Stimulated activated CD4-positive, alpha-beta T cell treated with anti-CD3 and anti-CD28 coated beads, Interleukin-12 subunit alpha, Interleukin-12 subunit beta, amount 100 ng/mL, for 48 hours (primary cell): ENCODE measurements at regions not wholly inside any gene's neighbourhood (a gene's known extent, or its start where the extent isn't known, plus 50 kb on each side); places are given as distances from the start of the nearest gene placed in this dataset.

ENCODE experiments used
- DNase-seq, 3 donors: peaks; one replicate each; pipeline ENCODE4 v3.0.0-alpha.2; 2020; ENCODE audit warnings: low read depth in 2 of 3, low spot score in 1 of 3

DNA sequence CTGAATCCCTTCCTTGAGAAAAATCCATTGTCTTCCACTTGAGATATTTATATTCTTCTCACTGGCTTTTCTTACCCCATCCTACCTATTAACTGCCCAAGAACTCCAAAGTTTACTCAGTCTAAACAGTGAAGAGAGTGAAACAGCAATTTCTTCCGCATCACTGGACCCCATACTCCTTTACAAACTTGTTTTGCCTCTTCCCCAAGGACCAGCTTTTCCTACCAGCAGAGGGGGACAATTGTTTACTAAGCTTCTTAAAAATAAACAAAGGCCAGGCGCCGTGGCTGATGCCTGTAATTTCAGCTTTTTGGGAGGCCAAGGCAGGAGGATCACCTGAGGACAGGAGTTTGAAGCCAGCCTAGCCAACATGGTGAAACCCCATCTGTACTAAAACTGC lies 52.0 kb downstream of the LRATD1 start:
- no peak for DNase-seq

DNA sequence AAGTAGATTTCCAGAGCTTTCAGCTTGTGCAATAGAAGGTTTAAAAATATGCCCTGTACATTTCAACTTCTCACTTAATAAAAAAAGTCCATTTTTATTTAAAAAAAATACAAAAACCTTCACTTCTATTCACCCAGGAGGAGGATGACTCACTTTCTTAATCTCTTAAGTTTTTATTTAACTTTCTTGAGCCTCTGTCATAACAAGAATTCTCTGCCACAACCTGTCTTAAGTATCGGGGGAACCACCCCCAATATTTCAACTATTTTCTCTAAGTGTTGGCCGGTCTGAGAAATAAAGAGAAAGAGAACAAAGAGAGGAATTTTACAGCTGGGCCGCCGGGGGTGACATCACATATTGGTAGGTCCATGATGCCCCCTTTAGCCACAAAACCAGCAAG lies 58.4 kb downstream of the LRATD1 start:
- no peak for DNase-seq

DNA sequence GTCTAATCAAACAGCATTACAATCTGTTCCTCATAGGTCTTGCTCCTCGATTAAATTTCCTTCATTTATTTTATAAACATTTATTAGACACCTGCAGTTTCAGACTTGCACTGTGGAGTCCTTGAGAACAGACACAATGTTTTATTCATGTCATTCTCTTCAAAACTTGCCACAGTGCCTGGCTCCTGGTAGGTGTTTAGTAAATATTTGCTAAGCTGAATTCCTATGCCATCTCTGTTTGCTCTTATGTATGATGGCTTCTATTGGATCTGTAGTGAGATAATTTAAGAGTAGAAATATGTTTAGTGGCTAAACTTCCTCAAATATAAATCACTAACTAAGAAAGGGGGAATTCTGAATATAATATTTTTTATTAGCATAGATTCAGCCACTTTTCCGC lies 61.4 kb downstream of the LRATD1 start:
- no peak for DNase-seq

DNA sequence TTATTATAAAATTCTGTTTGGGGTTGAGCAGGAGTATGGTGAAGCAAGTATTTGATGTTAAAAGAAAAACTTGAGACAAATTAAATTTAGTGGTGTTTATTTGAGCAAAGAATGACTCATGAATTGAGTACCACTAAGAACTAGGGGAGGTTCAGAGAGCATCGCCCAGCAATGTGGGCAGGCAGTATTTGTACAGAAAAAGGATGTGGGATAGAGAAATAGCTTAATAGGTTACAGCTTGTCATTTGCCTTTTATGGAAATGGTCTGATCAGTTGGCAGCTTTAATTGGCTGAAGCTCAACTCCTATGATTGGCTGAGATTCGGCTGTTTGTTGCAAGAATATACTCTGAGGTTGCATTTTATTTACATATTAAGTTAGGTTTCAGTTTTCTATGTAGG lies 68.2 kb downstream of the LRATD1 start:
- DNase-seq = no peak

DNA sequence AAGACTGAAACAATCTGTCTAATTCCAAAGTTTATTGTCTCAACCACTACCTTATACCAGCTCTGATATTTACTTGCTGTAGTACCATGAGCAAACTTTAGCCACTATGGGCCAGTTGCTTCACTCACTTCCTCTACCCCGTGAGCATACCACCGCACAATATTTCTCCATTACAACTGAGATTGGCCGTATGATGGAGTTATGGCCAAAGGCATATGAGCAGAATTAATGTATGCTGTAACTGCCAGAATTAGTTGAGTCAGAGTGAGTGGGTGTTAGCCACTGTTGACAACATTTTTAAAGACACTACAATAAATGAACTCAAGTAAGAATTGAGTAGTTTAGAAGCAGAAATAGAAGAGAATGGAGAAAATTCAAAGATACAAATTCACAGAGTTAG lies 69.7 kb downstream of the LRATD1 start:
- DNase-seq = no peak

DNA sequence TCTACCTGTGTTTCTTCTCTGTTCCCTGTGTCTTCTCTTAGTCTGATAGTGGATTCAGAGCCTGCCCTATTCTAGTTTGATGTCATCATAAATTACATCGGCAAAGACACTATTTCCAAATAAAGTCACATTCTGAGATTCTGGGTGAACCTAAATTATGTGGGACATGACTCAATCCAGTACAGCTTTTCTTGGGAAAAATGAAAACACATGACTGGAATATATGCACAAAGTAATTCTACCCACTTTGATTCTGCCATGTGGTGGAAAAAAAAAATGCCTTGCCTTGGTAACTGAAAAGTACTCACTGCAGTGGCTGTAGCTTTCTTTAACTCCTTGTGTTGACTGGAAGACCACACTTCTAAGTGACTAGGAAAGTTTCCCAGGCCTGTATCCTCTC lies 73.7 kb downstream of the LRATD1 start:
- DNase-seq = no peak

DNA sequence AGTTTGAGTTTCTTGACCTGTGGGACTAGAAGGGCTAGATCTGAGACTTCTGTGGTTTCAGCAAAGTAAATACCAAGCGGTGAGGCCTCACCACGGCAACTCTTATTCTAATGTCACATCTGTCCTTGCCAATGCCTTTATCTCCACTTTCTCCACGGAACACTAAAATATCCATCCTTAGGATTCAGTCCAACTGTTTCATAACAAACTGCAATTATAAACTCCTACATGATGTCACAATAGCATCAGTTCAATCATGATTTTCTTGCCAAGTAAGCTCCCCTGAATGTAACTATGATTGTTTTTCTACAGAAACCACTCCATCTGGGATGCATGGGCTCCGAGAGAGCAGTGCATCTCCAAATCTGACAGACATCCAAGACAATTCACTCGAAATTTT lies 79.6 kb downstream of the LRATD1 start:
- no peak for DNase-seq

DNA sequence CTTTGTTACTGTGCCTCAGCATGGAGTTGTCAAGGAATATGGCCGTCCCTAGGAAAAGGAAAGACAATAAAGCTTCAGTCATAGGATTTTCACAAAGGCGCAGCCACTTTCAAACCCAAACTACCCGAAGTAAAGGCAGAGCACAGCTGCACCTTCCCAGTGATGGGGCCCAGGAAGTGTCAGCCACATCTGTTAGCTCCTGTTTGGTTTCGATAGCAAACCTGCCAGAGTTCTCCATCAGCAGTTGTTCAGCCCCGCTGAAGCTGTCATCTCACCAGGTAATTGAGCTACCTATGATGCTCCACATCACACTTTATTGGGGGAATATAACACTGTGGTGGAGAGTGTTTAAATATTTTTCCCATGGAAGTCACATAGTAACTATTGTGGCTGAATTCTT lies 80.7 kb downstream of the LRATD1 start:
- DNase-seq = no peak

DNA sequence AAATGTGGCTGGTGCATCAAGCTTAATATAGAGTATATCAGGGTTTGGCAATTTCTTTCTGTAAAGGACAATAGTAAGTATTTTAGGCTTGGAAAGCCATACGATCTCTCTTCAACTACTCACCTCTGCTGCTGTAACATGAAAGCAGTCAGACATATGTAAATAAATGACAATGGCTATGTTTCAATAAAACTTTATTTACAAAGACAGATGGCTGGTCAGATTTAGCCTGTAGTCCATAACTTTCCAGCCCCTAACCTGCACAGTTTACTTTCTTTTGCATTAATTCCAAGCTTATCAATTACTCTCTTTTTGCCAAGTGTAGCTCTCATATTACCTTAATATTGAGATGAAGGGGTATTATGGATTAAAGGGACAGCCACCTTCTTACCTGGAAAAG lies 83.1 kb downstream of the LRATD1 start:
- no peak for DNase-seq

DNA sequence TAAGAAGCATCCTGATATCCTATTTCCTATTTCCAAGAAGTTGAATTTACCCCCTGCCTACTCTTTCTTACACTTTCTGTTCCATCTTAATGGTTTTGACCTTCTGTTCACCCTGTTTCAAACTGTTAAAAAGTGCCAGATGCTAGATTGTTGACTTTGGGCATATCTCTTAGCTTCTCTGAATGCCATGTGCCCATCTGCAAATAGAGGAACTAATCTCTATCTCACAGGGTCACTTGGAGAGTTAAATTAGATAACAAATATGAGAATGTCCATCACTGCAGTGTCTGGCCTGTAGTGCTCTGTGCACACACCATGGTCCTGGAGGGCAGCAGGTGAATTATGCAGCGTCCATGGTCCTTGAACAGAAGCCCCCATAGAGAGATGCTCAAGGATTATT lies 83.8 kb downstream of the LRATD1 start:
- no peak for DNase-seq

DNA sequence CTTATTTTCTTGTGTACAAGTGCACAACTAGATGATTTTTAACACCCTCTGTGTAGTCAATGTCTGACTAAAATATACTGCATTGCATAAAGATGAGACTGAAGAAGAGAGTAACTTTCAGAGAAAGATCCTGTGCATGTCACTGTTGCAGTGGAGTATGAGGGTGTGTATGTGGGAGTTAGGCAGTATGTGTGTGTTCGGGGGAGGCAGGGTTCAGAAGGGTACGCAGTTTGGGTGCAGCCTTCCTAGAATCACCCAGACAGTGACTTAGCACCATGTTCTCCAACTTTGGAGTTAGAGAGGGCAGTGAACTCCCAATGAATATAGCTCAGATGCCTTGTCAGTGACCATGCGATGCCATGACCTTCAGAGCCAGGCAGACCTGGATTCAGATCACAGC lies 84.6 kb downstream of the LRATD1 start:
- DNase-seq = no peak

DNA sequence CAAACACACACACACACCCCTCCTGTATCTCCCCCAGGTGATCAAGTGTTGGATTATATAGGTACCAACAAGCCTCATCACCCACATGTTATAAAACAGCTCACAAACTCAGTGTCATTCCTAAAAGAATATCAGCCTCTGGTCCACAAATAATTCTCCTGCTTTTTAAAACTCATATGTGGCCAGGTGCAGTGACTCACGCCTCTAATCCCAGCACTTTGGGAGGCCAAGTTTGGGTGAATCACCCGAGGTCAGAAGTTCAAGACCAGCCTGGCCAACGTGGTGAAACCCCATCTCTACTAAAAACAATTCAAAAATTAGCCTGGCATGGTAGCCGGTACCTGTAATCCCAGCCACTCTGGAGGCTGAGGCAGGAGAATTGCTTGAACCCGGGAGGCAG lies 87.8 kb downstream of the LRATD1 start:
- no peak for DNase-seq

DNA sequence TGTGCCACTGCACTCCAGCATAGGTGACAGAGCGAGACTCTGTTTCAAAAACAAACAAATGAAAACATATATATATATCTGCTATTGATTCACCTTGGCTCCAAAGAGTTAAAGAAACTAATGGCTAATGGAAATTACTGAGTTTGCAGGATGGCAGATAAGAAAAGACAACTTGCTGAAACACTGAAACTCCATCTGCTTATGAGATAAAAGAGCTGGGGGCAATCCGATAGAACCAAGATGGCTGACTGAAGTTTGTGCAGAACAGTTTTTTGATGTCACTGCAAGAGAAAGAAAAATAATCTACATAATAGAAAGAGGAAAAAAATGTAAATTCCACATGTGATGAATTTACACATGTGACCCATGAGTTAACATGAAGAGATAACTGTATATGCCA lies 88.2 kb downstream of the LRATD1 start:
- no peak for DNase-seq

DNA sequence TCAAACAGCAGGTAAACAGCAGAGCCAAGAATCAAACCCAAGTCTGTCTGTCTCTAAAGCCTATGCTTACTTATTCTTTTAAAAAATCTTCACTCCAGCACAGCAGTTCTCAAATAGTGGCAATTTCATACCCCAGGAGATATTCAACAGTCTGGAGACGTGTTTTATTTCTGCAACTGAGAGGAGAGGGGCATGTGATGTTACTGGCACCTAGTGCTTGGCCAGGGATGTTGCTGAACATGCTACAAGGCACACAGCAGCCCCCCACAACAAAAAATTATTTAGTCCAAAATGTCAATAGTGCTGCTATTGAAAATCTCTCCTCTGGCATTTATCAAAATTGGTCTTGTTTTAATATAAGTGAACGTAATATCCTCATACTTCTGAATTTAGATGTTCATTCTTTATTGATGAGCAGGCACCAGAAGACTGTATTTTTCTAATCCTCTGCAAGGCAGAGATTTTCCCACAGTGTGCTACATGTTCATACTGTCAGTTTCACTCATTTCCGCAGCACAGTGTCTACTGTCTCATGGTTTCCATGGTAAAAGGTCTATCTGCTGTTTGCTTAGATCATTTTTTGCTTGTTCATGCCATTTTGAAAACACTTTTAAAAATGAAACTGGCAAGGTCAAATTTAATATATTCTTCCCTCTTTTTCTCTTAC lies 90.5 kb downstream of the LRATD1 start:
- DNase-seq = no peak

DNA sequence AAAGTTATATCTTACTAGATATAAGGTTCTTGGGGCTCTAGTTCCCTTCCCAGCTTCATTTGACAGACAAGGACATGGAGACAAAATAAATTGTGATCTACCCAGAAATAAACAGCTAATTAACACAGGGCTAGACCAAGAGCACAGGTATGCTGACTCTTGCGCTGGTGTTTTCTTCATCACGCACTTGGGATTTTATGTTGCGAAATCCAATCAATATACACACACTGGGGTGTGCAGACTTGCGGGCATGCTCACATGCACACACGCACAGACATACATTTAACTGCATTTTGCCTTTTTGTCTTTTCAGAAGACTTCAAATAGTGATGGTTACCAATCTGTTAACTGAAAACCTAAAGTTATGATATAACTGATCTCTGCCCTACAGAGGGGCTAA lies 91.2 kb downstream of the LRATD1 start:
- DNase-seq = no peak

DNA sequence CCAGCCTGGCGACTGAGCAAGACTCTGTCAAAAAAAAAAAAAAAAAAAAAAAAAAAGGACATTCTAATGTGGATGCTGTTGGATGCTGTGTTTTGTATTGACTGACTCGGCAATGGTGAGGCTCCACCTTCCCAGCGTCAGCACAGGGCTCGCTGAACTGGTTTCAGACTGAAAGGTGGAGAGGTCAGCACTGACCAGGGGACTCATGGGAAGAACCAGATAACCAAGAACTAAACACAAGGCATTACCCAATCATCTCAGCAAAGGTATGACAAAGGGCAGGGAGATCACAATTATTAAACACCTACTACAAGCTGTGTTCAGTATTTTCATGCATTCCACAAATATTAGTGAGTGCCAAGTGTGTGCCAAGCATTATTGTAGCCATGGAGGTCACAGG lies 103.2 kb downstream of the LRATD1 start:
- no peak for DNase-seq

DNA sequence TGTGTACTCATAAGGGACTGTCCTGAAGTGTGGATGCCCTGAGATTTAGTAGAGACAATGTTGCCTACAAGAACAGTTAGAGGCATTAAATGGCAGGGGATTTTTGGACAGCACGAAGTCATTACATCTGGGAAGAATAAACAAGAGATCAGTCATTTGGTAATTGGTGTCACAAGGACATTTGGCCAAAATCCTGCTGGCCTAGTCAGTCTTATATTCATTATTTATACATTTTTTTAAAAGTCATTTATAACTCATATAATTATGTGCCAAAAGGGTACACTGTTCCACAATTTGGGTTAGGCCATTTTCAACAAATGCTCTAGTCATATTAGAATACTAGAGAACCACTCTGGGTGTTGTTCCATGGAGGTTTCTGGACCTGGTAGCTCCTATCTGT lies 104.7 kb downstream of the LRATD1 start:
- no peak for DNase-seq

DNA sequence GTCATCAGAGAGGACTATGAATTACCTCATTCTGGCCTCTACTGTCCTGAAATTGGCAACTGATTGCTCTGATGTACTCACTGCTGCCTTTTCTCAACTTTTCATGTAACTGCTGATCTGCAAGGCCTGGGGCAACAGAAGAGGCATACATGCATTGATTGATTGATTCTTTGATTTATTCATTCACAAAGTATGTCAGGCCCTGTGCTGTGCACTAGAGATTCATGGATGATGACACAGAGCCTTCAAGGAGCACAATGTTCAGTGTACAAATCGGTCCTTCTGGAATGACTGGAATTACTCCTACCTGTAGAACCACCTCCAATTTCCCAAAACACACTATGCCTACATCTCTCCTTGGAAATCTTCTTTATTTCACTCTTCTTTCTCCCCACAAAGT lies 111.3 kb downstream of the LRATD1 start:
- no peak for DNase-seq

DNA sequence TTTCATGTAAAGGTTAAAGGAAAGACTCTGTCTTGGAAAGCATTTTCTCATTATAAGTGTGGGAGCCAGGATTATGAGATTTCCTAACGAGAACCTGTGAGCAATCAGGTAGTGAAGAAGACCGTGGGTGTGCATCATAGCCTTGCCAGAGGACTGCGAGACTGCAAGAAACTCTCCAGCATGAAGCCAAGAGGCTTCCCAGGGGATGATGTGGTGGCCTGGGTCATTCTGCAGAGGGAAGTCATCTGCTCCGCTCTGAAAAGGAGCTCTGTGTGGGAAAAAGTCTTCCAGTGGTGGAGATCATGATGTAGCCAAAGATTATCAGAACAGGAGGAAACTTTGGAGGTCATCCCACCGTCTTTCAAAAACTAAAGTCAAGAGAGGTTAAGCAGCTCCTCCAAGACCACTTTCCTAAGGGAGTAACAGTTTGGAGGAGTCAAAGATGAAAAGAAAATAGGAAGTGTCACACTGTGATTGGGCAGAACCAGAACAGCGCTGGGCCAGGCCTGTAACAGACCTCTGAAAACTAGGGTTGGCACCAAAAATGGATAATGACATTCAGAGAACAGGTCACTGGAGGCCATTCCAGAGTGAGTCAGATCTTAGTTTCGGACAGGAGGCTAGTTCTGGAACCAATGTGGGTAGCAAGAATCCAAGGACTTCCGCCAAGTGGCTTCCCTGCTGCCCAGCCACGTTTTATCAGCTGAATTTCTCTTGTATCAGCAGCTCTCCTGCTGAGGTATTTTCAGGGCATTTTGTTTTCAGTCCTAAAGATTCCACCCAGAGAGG lies 113.0 kb downstream of the LRATD1 start:
- no peak for DNase-seq

DNA sequence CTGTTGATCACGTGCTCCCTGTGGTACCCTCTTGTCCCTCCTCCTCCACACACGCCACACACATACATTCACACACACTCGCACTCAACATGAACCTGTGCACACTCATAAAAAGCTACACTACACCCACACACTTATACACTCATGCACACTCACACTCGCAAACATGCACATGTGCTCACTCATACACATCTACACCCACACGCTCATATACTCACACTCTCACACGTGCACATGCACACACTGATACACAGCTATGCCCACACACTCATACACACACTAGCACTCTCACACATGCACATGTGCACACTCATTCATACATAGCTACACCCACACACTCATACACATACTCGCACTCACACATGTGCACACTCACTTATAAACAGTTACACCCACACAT lies 113.6 kb downstream of the LRATD1 start:
- DNase-seq = no peak

DNA sequence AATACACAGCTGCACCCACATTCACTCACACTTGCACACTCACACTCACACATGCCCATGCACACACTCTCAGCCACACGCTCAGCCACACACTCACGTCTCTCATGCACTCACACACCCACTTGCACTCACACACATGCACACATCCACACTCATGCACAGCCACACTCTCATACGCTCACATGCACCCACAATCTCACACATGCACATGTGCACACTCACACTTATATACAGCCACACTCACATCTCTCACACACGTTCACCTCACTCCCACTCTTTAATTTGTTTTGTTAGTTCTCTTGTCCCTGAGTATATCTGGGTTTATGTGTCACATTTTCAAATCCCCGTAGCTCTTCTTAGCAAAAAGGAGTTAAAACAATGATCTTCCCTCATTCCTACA lies 114.9 kb downstream of the LRATD1 start:
- no peak for DNase-seq

DNA sequence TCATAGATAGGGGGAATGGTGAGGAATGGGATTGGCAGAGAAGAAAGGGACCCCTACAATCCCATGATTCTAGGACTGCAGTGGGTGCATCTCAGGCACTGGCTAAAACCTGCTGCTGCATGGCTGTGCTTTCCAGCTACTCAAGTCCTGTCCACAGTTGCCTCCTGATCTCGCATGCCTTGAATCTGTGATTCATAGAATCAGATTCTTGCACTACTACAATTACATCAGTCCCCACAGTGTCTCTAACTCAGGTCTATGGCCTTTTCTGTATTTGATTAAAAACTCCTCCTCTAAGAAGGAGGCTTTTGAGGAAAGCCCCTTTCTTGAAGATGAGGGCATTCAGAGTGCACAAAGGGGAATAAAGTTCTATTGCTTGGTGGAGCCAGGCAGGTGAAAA lies 117.4 kb downstream of the LRATD1 start:
- no peak for DNase-seq

DNA sequence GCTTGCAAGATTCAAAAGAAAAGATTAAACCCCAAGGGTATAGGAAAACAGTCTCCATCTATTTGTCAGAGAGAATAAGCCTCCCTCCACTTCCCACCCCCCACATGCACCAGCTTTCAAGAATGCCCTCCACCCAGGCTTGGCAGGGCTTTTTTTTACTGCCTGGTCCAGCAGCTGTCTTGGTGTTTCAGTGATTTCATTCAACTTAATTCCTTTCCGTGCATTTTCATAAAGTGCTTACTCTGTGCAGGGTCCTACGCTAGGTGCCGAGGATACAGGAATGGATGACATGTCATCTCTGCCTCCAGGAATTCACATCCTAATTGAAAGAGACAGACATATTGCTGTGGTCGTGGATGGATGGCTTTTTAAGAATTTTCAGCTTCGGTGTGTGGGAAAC lies 117.9 kb downstream of the LRATD1 start:
- no peak for DNase-seq
